HG03575 (cell line): ENCODE measurements at regions not wholly inside any gene's neighbourhood (a gene's known extent, or its start where the extent isn't known, plus 50 kb on each side); places are given as distances from the start of the nearest gene placed in this dataset.
"Not testable (repeated sequence)": the region's sequence is repeated elsewhere in the genome, so short reads cannot be mapped to it uniquely, and the experiment has no call there.

Experiments
- ATAC-seq: cut with Tn5 transposase; IDR thresholded peaks from one replicate; pipeline ENCODE4 v1.9.1; 2021; ENCODE audit not compliant: unreplicated experiment, insufficient number of reproducible peaks, low FRiP score; ENCODE audit errors: extremely low read depth

DNA sequence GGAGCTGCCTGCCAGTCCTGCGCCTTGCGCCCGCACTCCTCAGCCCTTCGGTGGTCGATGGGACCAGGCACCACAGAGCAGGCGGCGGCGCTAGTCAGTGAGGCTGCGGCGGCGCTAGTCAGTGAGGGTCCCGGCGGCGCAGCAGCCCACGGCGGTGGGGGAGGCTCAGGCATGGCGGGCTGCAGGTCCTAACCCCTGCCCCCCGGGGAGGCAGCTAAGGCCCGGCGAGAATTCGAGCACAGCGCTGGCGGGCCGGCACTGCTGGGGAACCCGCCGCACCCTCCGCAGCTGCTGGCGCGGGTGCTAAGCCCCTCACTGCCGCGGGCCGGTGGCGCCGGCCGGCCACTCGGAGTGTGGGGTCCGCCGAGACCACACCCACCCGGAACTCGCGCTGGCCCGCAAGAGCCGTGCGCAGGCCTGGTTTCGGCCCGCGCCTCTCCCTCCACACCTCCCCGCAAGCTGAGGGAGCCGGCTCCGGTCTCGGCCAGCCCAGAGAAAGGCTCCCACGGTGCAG, 867.4 kb downstream of the DSC3 start:
- no peak for ATAC-seq

DNA sequence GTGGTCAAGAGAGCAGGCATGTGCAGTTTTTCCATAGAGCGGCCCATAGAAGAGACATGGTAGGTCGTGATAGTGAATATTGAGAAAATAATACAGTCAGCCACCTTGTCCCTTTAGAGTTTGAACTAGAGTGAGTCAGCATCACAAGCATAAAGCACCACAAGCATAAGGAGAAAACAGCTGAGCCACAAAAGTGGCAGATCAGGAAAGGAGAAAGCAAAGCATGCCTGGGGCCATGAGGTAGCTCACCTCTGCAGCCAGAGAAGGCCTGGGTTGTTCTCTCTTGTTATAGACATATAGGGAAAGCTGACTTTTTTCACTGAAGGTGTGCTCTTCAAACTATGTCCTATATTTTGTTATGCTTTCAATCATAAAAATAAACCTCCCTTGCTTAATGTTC, 879.0 kb downstream of the DSC3 start:
- no peak for ATAC-seq

DNA sequence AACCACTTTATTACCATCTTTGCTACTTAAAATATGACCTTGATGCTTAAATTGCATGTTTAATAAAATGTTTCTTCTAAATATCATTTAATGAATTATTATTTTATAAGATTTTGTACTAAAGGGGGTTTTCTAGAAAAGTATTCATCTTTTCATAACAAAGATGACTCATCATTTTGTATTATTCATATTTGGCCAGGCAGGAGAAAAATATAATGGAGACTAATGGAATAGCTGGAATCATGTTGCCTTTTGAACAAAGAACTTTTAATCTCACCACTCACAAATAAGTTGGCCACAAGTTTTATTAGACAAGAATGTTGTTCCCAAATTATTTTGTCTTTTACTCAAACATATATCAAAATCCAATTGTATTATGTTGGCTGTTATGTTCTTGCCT, 882.4 kb downstream of the DSC3 start:
- ATAC-seq, result no peak

DNA sequence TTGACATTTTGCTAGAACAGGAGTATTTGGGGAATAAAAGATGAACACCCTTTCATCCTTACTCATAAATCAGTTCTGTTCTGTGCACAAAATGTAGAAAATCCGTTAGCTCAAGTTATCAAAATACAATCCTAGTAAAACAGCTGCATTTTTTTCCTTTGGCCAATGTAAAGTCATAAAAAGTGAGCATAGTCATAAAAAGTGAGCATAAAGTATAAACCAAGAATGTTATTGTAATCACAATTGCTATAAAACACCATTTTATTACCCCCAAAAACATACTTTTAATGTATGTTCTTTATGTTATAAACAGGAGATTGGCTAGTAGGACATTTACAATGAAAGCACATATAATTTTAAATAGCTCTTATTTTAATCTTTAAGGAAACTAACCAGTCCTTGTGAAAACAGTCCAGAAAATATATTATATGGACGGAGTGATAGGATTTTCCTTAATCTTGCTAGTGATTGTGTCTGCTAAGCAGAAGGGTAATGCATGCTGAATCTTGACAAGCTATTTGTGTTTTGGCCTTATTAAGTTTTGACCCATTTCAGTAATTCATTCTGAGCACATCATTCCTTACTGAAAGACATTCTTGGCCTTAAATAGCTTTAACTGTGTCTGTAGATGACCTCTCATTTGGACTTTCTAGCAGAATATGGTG, 891.8 kb downstream of the DSC3 start:
- no peak for ATAC-seq

DNA sequence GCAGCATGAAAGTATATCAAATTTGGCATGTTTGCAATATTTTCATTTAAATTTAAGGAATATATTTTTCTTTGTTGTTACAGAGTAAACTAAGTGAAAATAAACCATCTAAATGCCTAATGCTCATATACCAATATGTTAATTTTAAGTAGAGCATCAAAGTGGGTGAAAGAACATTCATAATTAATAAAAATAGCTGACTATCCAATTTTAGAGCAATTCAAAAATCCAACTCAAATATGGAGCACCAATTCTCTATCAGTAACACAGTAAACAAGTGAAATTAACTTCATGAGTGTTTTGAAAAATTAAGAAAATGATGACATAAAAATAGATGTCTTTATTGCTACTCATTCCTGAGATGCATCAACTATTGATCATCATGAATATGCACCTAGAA, 893.0 kb downstream of the DSC3 start:
- ATAC-seq, result no peak

DNA sequence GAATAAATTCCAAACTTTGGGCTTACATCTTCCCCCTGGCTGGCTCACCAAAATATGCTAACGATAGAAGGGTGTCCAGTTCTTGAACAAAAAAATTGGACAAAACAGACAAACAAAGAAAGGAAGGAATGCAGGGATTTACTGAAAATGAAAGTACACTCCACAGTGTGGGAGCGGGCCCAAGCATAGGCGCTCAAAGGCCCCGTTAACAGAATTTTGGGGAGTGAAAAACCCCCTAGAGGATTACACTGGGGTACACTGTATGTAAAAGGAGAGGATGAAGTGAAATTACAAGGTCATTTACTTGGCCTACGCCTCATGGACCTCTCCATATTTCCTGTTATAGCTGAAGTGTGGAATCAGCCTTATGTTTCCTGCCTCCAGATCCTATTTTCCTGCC, 899.7 kb downstream of the DSC3 start:
- no peak for ATAC-seq

DNA sequence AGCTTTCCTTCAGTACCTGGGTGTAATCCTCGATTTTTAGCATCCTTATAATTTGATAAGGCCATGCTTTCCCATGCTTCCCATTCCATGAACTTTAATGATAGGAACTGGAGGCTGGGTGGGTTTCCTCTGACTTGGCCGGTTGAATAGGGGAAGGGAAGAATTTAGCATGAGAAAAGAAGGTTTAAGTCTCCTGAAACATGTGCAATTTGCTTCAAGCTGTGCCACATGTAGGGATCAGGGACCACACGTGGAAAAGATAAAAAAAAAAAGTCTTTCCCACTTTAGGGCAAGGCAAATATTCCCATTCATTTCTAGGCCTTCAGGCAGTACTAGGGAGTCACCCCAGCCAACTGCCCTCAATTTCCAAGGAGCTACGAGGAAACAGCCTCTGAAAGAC, 900.3 kb downstream of the DSC3 start:
- no peak for ATAC-seq

DNA sequence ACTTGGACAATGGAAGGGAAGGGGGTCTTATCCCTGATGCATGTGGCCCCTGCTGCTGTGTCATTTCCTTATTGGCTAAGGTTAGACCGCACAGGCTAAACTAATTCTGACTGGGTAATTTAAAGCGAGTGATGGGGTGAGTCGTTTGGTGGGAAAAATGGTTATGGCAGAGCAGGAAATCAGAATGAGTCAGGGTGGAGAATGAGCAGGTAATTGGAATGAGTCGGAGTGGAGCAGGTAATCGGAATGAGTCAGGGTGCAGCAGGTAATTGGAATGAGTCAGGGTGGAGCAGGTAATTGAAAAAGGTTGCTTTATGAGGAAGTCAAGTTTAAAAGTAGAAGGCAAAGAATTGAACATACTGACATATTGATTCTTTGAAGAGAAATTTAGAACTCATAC, 901.0 kb downstream of the DSC3 start:
- not testable (repeated sequence) for ATAC-seq

DNA sequence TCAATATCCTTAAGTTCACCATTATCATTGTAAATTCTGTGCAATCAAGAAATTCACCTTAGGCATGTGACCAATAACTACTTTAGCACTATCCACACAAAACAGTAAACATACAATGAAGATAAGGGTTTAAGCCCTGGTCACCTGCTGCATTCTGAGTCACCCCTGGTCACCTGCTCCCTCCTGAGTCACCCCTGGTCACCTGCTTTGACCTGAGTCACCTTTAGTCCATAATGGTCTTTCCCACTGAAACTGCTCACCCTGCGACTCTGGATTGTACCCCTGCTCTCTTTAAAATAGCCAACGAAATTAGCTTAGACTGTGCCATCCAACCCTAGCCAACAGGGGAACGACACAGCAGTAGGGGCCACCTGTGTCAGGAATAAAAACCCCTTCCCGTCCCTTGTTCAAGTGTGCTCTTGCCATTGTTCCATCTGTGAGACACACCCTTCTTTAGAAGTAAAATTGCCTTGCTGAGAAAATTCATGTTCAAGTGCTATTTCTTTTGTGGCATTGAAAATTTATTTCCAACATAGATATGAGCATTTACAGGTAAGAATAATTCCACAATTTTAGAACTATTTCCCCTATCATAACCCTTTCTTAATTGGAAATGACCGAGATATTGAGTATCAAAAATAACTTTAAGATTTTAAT, 902.8 kb downstream of the DSC3 start:
- ATAC-seq, result no peak

DNA sequence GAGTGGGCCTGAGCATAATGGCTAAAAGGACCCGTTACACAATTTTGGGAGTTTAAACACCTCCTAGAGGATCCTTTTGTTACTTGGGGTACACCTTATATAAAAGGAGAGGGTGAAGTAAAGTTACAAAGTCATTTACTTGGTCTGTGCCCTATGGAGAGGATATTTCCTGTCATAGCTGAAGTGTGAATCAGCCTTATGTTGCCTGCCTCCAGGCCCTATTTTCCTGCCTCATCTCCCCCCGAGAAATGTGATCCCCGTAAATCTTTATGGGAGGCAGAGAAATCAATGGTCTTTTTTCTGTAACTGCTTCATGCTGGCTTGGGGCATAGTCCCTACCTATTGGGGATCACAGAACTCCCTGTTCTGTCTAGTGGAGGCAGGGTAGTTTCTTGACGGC, 906.6 kb downstream of the DSC3 start:
- ATAC-seq, result no peak

DNA sequence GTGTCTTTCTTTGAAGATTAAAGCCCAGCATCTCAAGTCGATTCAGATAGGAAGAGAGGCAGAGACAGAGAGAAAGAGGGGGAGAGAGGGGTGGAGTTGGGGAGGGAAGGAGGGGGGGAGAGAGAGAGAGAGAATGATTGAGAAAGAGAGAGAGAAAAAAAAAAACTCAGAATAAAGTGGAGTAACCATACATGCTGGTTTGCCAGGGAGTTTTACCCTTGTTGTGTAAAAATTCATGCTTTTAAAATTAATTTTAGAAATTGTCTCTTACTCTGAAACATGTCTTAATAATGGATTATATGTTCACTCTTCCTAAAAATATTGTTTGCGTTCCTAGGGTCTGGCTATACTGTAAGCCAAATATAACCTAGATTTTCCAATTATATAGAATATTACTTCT, 908.5 kb downstream of the DSC3 start:
- no peak for ATAC-seq

DNA sequence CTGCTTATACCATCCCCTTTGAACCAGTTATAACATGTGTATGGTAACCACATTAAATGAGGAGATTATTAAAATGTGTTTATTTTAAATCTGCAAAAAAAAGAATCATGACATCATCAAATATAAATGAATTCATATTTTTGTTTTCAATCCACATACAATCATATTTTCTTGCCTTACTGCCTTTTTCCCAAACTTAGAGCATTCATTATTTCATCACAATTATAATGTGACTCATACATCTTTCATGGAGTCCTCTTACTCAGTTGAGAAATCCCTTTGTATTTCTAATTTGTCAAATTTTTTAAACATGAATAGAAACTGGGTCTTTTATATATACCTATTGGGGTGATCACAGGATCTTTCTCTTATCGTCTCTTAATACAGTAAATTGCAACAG, 909.6 kb downstream of the DSC3 start:
- no peak for ATAC-seq

DNA sequence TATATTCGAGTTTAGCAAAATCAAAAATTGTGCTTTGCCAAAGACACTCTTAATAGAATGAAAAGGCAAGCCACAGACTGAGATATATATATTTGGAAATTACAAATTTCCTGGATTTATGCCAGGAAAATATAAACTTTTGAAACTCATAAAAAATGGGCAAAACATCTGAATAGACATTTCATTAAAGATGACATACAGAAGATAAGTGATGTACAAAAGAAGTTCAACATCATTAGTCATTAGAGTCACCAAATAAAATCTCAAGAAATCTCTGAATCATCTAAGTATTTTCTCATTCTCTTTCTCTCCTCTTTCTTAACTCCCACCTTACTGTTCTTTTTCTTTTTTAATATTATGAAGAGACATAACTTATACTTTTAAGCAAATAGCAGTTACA, 921.1 kb downstream of the DSC3 start:
- ATAC-seq, result no peak

DNA sequence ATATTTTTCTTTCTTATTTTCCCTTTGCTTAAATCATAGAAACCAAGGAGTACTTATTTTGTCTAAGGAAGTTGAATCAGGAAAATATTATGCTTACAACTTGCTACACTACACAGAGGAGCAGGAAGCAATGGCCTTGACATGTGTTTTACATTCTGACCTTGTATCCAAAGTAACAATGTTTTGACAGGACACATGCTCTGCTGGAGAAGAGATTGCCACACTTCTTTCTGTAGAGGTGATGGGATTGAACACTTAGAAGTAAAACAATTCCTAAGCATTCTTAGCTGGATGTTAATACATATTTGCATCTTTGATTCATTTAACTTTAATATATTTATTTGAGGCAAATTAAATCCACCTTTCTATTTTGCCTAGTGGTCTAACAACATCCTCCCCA, 929.1 kb downstream of the DSC3 start:
- no peak for ATAC-seq

DNA sequence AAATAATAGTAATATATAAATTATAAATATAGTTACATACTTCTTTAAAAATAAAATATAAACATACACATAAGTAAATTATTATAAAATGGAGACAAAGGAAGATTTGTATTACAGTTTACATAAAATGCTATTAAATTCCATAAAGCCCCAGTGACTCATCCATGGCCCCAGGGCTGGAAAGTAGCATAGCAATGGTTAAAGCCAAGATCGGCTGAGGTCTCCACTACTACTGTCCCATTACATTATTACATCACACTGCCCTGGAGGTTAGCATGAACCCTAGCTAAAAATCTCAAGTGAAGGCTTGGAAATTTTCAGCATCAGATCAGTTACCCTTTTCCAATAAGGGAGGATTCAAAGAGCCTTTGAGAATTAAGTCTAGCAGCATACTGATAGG, 936.2 kb downstream of the DSC3 start:
- ATAC-seq, result no peak

DNA sequence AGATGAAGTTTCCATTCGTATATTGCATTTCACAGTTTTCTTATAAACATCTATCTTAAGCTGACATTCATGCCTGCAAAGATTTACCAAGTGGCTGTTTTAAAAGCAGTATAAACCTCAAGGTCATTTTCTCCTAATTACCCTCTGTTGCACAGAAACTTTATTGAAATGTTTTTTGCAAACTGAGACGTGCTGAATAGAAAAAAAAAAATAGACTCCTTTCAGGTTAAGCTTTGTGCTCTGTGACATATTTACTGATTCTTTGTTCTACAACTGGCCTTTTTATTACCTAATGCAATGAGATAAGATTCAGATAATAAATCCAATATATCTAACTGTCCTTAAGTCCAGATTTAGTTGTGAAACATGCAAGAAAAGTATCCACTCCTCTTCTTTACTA, 938.7 kb downstream of the DSC3 start:
- ATAC-seq, result no peak

DNA sequence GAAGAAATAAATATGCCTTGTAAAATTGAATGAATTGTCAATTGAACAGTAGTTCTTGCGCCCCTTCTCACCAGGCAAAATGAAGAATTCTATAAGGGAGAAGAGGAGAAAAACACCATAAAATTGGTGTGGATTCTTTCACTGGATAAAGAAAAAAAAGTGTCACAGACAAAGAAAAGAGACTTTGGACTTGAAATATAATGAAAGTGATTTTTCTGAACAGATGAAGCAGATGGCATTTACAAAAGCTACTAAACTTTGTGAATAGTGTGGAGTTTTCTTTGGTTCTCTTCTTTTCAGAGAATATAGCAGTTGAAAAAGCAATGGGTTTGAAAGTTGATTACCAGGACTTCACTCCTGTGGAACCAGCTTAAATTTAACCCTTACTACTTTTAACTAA, 945.7 kb downstream of the DSC3 start:
- no peak for ATAC-seq

DNA sequence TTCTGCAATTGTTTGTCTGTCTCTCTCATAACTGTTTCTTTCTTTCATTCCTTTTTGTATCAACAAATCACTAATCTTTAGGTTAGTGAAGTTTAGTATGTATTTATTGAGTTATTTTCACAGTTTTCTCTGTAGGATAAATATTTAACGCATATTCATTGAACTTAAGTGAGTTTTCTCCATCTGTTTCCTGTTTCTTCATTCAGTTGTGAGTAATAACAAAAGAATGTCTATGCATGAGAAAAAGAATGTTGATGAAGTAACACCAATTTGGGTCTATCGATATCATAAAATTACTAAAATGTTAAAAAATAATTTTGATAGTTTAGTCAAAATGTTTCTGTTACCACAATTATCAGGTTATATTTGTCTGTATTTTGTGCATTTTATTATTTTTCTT, 948.0 kb downstream of the DSC3 start:
- ATAC-seq, result no peak

DNA sequence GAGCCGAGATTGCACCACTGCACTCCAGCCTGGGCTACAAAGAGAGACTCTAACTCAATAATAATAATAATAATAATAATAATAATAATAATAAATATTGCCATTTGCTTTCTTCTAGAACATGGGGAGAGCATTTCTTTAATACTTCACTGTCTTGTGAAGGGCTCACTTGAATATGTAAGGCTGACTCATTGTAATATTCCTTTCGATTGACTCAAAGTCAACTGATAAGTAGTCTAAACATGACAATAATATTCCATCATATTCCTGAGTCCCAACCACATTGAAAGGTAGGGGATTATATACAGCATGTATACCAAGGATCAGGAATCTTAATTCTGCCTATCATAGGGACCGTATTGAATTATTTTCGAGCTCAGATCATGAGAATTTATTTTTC, 949.2 kb downstream of the DSC3 start:
- no peak for ATAC-seq

DNA sequence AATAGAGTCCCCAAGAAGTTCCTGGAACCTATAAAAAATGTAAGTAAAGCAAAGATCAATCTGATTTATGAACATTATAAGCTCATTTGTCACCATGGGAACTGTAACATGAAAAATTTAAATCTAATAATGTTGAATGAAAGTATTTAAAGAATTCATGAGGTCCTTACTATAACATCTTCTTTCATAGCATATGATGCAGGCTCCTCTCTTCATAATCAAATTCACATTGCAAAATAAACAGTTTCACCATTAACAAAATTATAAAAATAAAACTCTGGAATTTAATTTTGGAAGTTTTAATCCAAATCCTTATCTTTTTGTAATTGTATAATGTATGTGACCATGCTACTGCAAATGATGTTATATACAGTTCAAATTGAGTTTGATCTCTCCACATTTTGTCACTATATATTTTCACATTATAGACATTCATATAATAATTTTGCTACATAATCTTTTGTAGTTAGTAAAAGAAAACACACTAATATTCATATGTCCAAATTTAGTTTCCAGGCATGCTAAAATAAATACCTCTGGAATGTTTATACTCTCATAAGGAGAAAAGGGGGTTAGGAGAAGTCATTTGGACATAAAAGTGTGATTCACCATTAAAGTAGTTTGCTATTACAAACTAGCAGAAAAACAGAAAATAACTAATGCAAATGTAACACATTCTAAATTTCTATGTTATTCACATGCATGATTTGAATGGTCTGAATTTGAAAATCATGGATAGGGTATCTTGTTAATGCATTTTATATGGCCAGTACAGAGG, 954.1 kb downstream of the DSC3 start:
- no peak for ATAC-seq
